ENCODE measurements at regions not wholly inside any gene's neighbourhood (a gene's known extent, or its start where the extent isn't known, plus 50 kb on each side); places are given as distances from the start of the nearest gene placed in this dataset.

GRCh38 chr2:53131416-53131815, 636.2 kb upstream of the CHAC2 start:
- TF ChIP-seq CTCF (conservative IDR thresholded peaks at IDR 0.05; ENCODE audit: low read depth in 2 of 2), result no peak
- no peak for TF ChIP-seq POLR2AphosphoS5 (IDR thresholded peaks at IDR 0.05; ENCODE audit: low read depth)
- TF ChIP-seq REST (IDR thresholded peaks at IDR 0.05; ENCODE audit: unreplicated experiment), result no peak
- no peak for TF ChIP-seq CREB1 (CRISPR knock-in tag; IDR thresholded peaks at IDR 0.05; ENCODE audit: low read depth)
- no peak for TF ChIP-seq EZH2 (IDR thresholded peaks at IDR 0.05; ENCODE audit: low read depth, unreplicated experiment)

Data from GM23338 (cell line).